Suprapubic skin (tissue), 4 donors: ENCODE measurements at regions not wholly inside any gene's neighbourhood (a gene's known extent, or its start where the extent isn't known, plus 50 kb on each side); places are given as distances from the start of the nearest gene placed in this dataset.

Experiments
- DNase-seq, 2 donors: peaks; one replicate each; pipeline ENCODE4 v3.0.0-alpha.2; 2019; ENCODE audit warnings: low spot score in 2 of 2
- H3K27ac ChIP-seq: fragments of 200-600 bp; sonication (generic); one replicate; pipeline ENCODE4 v1.5.1; 2019
- H3K27me3 ChIP-seq: fragments of 200-600 bp; sonication (generic); one replicate; pipeline ENCODE4 v1.5.1; 2019
- H3K36me3 ChIP-seq: fragments of 200-600 bp; sonication (generic); one replicate; pipeline ENCODE4 v1.5.1; 2019
- H3K4me1 ChIP-seq: fragments of 200-600 bp; sonication (generic); one replicate; pipeline ENCODE4 v1.5.1; 2019
- H3K4me3 ChIP-seq: fragments of 200-600 bp; sonication (generic); one replicate; pipeline ENCODE4 v1.5.1; 2019; ENCODE audit warnings: mild to moderate bottlenecking
- H3K9me3 ChIP-seq: fragments of 200-600 bp; sonication (generic); one replicate; pipeline ENCODE4 v1.5.1; 2019
- CTCF ChIP-seq, 2 donors: fragments of 200-600 bp in 1 of 2; fragments of 450-650 bp in 1 of 2; sonication (generic) in 1 of 2; IDR thresholded peaks; one replicate each; pipeline ENCODE4 v1.5.1; 2016 to 2019; ENCODE audit warnings: antibody characterized with exemption in 2 of 2, mild to moderate bottlenecking in 1 of 2, moderate library complexity in 1 of 2
- EP300 ChIP-seq: sonication (generic); formaldehyde crosslinking; IDR thresholded peaks from one replicate; pipeline ENCODE4 v1.6.1; 2017; ENCODE audit warnings: antibody characterized with exemption
- POLR2A ChIP-seq, 2 donors: fragments of 450-650 bp; IDR thresholded peaks; one replicate each; pipeline ENCODE4 v1.6.1; 2017; ENCODE audit warnings: antibody characterized with exemption in 2 of 2, mild to moderate bottlenecking in 2 of 2, moderate library complexity in 2 of 2
- POLR2AphosphoS5 ChIP-seq, 3 donors: sonication (generic); formaldehyde crosslinking; IDR thresholded peaks; one replicate each; pipeline ENCODE4 v1.6.1; 2017; ENCODE audit warnings: antibody characterized with exemption in 3 of 3
- WGBS: methylation state at CpG from one replicate; pipeline ENCODE4 v1.1.5; 2018; 5-methylcytosine and 5-hydroxymethylcytosine counted together

GRCh38 chr17:79374087-79374689 lies 236.7 kb downstream of the RBFOX3 start:
- Histone ChIP-seq H3K36me3 (no peaks in the 10 kb centered on the region), H3K4me1 (no peaks in the 10 kb centered on the region), H3K27me3 (peaks cover 97% of the 10 kb centered on the region), H3K9me3 (no peaks in the 10 kb centered on the region), H3K27ac (no peak overlapping the region), H3K4me3 (no peak overlapping the region)
- no peak for DNase-seq
- TF ChIP-seq EP300 (no peak), CTCF (IDR thresholded peaks at IDR 0.05) (no peak), POLR2AphosphoS5 (IDR thresholded peaks at IDR 0.05) (no peak), POLR2A (IDR thresholded peaks at IDR 0.05) (no peak)
- 43% methylated on average over 22 of the region's 22 CpGs for WGBS

- H3K4me1 ChIP-seq, result no peaks in the 10 kb centered on the region
- H3K9me3 ChIP-seq, result no peaks in the 10 kb centered on the region
- no peak for DNase-seq
Observed at GRCh38 chr17:79372470-79373238, 238.2 kb downstream of the RBFOX3 start.

GRCh38 chr17:79371984-79372383 lies 238.9 kb downstream of the RBFOX3 start:
- Histone ChIP-seq H3K4me3 (no peak overlapping the region), H3K36me3 (no peaks in the 10 kb centered on the region), H3K9me3 (no peaks in the 10 kb centered on the region), H3K27me3 (peaks cover 97% of the 10 kb centered on the region), H3K27ac (no peak overlapping the region), H3K4me1 (no peaks in the 10 kb centered on the region)
- no peak for DNase-seq
- TF ChIP-seq CTCF (IDR thresholded peaks at IDR 0.05) (no peak), POLR2A (IDR thresholded peaks at IDR 0.05) (no peak), POLR2AphosphoS5 (IDR thresholded peaks at IDR 0.05) (no peak), EP300 (no peak)
- WGBS, result 61% methylated on average over 4 of the region's 15 CpGs

More at GRCh38 chr17:79372470-79373238, 238.2 kb downstream of the RBFOX3 start:
- no peak overlapping the region for H3K27ac ChIP-seq
- H3K4me3 ChIP-seq, result no peak overlapping the region
- TF ChIP-seq POLR2A (IDR thresholded peaks at IDR 0.05), result no peak
- TF ChIP-seq EP300, result no peak
- TF ChIP-seq CTCF (IDR thresholded peaks at IDR 0.05), result no peak
- no peak for TF ChIP-seq POLR2AphosphoS5 (IDR thresholded peaks at IDR 0.05)
- no peaks in the 10 kb centered on the region for H3K36me3 ChIP-seq
- WGBS, result 62% methylated on average over 15 of the region's 16 CpGs
- peaks cover 97% of the 10 kb centered on the region for H3K27me3 ChIP-seq

- no peaks in the 10 kb centered on the region for H3K9me3 ChIP-seq
- no peaks in the 10 kb centered on the region for H3K36me3 ChIP-seq
- H3K4me3 ChIP-seq, result no peak overlapping the region
- H3K27ac ChIP-seq, result no peak overlapping the region
- TF ChIP-seq CTCF (IDR thresholded peaks at IDR 0.05), result no peak
- no peak for TF ChIP-seq EP300
- TF ChIP-seq POLR2A (IDR thresholded peaks at IDR 0.05), result no peak
- no peak for TF ChIP-seq POLR2AphosphoS5 (IDR thresholded peaks at IDR 0.05)
- DNase-seq, result no peak
- H3K4me1 ChIP-seq, result no peaks in the 10 kb centered on the region
- H3K27me3 ChIP-seq, result peaks cover 97% of the 10 kb centered on the region
- 75% methylated on average over 5 of the region's 5 CpGs for WGBS
Observed at GRCh38 chr17:79370594-79370993, 240.3 kb downstream of the RBFOX3 start.

- 78% methylated on average over 5 of the region's 8 CpGs for WGBS
- peaks cover 97% of the 10 kb centered on the region for H3K27me3 ChIP-seq
- no peak overlapping the region for H3K4me3 ChIP-seq
- no peak overlapping the region for H3K27ac ChIP-seq
- H3K9me3 ChIP-seq, result no peaks in the 10 kb centered on the region
- no peaks in the 10 kb centered on the region for H3K36me3 ChIP-seq
- TF ChIP-seq EP300 (no peak), POLR2A (IDR thresholded peaks at IDR 0.05) (no peak)
- no peaks in the 10 kb centered on the region for H3K4me1 ChIP-seq
- DNase-seq, result no peak
Observed at GRCh38 chr17:79370126-79370525, 240.7 kb downstream of the RBFOX3 start.
